Renal pelvis (tissue), 1 donor: ENCODE measurements at regions not wholly inside any gene's neighbourhood (a gene's known extent, or its start where the extent isn't known, plus 50 kb on each side); places are given as distances from the start of the nearest gene placed in this dataset.

ENCODE experiments used
- DNase-seq: peaks from one replicate; pipeline ENCODE4 v3.0.0-alpha.2; 2013

DNA sequence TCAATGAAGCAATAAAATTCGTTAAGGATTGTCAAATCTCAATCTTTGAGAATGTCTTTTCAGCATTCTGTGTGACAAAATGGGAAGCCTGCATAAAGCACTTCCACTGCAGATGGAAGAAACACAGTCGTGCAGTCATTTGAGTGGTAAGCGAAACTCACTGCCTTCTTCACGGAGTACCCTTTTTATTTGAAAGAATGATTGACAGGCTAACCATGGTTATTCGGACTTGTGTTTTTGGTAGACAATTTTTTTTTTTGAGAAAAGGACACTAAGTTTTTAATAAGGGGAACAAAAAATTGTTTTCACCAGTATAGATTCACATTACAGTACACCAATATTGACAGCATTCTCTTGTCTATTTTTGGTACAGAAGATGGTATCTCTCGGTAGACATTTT, 86.9 kb upstream of the MSX1 start:
- DNase-seq = no peak

DNA sequence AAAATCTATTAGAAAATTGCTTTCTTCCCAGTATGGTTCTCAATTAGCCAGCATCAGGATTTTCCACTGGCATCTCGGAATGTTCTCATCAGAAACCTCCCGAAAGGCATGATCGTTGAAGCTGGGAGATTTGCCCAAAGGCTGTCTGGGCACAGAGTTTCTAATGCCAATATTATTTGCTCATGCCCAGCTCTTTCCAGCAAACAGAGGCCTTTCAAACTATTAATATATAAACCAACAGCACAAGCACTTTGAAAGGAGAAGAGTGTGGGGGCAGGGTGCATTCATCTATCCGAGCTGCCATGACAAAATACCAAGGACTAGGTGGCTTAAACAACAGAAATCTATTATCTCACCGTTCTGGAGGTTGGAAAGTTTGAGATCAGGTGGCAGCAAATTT, 88.3 kb upstream of the MSX1 start:
- no peak for DNase-seq

DNA sequence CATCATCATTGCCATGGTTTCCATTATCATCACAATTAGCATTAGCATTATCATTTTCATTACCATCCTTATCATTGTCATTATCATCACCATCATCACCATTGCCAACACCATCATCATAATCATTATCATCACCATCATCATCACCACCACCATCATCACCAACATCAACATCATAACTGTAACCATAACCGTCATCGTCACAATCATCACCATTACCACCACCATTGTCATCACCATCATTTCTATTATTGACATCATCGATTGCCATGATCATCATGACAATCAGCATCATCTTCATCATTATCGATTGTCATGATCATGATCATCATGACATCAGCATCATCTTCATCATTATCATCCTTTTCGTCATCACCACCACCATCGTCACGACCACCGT, 88.9 kb upstream of the MSX1 start:
- no peak for DNase-seq

DNA sequence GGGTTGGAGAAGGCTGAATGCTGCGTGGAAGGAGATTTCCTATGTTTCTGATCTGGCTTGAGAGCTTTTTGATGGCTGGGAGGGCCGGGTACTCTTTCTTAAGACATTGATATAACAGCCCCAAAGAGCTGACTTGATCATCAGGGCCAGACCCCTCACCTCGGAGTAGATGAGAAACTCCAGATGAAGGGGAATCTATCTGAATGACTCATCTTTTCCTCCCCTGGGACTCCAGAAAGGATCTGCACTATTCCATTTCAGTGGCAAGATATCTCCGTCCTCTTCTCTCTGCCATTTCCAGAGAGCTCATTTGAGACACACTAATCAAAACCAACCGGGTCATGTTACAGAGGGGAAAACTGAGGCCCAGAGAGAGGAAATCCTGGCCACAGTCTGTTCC, 92.9 kb upstream of the MSX1 start:
- no peak for DNase-seq

DNA sequence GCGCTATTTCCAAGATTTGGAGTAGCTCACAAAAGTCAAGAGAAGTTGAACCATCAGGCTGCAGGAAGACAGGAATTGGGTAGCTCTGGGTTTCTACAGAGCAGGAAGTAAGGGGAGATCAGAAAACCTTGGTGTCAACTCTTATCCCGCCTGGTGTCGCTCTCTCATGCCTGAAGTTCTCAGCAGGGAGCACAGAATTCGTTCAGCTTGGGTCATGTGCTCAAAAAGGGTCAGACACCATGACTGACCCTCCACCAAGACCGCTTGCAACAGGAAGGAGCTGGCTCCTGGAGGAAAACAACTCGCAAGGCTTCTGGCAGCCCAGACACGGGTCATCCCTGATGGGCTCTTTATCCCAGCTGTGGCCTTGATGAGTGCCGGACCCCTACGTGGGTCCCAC, 93.7 kb upstream of the MSX1 start:
- DNase-seq = no peak

DNA sequence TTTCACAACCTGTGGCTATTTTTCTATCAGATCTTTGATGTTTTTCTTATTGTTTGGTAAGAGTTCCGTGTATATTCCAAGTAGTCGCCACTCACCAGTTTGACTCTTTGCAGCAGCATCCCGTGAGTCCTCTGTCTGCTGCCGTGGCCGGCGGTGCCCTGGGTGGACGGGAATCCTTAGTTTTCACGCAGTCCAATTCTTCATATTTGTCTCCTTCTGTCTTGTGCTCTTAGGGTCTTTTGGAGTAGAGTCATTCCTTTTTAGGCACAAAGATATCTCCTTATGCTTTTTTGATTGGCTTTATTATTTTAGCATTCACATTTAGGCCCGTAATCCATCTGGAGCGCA, 94.9 kb upstream of the MSX1 start:
- no peak for DNase-seq

DNA sequence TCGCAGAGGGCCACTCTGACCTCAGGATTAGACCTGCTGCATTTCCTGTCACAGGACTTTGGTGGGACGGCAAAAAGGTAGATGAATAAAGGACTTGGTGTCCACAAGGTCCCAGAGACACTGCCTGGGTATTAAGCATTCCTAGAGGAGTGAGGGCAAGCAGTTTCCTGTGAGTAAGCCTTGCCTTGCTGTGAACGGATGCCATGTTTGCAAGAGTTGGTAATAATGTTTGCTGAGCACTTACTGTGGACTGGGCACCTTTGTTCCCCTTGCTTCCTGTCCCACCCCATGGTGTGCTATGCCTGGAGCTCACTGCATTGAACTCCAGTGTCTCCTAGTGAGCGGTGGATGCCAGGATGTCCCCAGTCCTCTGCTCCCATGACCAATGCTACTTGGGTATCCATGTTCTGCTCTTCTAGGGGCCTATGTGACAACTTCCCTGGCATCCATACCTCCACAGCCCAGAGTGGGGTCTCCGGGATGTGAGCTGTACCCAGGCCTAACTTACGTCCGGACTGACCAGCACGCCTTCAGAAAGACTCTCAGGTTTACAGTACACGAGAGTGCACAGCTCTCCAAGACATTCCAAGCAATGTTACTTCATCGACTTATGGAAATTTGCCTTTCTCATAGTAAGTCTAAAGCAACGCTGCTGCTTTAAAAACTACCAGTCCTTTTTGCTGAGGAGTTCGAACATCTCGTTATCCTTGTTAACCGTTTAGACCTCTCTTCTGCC, 95.5 kb upstream of the MSX1 start:
- no peak for DNase-seq

DNA sequence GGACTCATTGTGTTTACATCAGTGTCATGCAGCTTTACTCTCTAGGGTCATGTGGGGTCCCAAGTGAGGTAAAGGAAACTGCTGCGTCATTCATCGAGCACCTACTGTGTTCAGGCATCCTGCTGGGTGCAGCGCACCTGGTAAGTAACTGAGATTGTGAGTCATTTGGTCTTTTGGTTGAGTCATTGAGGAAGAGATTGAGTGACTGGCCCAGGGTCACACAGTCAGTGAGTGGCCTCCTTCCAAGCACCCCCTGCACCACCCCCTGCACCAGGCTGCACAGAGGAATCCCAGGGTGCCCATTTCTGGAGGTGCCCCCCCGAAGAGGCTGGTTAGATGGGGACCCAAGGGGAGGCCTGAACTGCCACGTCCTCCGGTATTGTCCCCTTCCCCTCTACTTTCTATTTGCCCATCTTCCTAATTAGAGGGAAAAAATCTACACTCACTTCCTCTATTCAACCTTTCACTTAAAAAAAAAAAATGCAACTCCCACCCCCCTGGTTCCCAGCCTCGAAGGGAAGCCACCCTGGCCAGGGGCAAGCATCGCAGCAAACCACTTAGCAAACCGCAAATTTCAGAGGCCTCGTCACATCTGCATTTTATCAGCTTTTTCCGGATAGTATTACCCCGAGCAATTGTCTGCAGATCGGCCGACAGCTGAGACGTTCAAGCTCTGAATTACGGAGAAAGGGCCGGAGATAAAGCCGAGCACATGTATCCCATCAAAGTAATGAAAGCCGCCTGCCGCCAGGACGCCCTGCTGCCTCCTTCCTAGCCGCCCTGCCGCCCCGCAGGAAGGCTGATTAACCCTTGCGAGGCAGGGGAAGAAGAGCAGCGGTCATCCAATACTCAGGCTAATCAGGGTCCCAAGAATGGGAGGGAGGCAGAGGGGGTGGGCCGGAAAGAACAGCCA, 96.3 kb upstream of the MSX1 start:
- peak; percentile 75 for DNase-seq

DNA sequence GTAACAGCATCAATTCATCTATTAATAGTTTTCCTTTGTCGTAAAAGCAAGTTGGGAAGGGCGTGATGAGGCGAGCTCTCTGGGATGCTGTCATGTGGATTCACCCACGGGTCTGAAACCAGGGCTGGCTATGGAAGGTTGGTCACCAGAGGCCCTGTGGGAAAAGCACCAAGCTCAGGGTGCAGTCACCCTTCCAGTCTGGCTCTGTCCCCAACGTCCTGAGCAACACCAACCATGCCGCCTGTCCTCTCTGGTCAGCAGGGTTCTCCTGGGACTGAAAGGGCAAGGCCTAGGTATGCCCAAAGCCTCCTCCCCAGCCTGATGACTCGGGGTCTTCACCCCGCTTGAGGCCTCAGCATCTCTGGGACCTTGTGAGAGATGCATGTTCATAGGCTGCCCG, 97.2 kb upstream of the MSX1 start:
- no peak for DNase-seq

DNA sequence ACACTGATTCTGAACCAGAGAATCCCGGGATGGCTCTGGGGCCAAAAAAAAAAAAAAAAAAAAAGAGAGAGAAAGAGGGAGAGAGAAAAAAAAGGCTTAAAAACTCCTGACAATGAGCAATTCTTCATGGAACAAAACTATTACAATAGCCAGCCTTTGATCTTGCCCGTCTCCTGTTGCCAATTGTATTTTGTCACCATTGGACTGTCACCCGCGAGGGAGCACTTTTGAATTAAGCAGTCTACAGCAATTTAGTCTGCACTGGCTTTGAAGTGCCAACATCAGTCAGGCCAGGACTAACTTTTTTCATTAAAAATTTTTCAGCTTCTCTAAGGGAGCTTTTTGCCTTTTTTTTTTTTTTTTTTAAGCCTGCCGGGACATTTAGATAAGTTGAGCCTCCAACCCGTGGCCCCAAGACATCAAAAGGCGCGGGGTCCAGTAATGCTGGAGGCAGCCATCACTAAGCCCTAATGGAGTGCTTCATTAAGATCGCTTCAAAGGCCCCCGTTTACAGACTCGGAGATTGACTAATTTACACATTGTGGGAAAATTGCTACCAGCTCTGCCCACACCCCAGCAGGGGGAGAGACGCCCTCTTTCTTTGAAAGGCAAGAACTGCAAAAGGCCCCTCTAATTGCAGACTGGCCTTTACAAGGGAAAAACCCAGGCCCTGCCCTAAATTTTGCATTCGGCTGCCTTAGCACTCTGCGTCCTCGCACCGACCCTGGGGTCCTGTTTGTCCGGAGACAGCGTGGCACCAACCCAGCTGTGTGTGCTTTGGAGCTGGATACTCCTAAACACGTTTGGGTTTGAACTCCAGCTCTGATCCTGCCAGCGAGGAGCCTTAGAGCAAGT, 98.1 kb upstream of the MSX1 start:
- DNase-seq = peak; percentile 26

DNA sequence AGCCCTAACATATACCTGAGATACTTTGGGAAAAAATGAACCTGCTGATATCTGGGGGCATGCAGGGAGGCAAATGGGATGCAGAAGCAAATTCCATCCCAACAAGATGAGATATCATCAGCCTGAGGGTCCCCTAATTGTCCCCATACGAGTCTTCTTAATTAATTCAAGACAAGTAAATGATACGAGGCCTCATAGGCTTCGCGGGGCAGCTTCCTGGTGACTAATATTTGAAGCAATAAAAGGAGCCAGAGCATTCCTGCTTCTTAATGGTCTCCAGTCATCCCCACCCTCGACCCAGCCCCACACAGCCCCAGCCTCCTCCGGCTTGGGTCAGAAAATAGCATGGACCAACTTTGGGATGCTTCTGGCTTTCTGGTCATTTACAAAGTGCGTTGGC, 99.6 kb upstream of the MSX1 start:
- DNase-seq = no peak

DNA sequence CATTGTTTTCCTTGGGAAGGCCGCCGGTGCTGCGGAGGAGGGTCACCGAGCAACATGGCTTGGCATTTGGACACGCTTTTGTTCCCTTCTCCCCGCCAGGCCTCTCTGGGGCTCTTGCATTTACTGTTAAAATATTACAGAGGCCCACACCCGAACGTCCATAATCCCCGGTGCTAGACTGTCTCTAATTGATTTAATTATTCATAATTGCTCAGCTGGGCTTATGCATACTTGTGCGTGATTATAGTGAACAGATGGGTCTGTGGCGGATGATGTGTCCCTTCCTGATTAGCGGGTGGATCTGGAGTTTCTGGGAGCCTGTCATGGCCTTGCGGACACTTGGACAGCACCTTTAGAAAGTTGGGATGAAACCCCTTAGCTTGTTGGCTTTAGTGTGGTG, 100.2 kb upstream of the MSX1 start:
- no peak for DNase-seq

DNA sequence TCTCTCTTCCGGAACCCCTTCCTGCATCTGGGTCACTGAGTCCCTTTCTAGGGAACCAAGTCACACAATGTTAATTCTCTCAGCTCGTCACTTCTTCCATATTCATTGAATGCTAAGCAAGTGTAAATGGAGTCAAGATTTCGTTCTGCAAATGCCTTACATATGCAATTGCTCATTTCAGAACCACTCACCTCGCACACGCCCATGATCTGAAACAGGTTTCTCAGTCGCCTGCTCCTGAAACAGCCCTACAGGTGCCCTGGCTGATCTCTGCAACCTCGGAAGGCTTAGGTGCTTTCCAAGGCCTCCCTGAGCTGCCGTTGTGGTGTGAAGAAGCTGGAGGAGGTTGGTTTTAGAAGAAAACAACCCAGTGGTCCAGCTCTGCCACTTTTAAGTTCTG, 100.8 kb upstream of the MSX1 start:
- no peak for DNase-seq

DNA sequence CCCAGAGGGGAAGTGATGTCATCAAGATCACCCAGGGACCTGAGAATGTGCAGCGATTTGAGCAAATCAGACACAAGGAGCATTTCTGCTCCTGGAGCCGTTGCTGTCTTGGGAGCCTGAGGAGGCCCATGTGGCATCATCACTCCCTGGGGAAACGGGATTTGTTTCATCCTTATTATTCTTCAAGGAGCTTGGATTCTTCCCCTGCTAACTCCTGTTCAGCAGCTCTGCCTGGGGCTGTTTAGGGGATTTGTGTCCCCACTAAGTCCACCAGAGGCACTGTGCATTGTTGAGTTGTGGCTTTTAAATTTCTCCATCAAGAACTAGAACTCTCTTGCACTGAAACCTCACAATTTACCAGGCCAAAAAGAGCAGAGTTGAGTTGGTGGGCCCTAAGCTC, 104.2 kb upstream of the MSX1 start:
- no peak for DNase-seq

DNA sequence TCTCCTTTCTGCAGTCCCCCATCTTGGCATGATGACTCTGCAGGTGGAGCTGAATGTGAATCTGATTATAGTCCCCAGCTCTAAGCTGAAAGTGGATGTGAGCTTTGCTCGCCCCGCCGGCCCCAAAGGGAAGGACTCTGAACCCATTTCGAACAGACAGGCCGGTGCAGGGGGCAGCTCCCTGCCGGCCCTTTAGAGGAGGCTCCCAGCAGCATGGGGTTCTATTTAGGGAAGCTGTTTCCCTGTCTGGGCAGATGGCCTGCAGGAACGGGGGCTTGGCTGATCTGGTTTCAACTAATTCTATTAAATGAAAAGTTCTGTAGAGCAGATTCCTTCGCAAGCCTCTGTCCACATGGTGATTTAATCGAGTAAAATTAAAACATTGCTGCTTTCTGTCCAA, 104.8 kb upstream of the MSX1 start:
- DNase-seq = no peak

DNA sequence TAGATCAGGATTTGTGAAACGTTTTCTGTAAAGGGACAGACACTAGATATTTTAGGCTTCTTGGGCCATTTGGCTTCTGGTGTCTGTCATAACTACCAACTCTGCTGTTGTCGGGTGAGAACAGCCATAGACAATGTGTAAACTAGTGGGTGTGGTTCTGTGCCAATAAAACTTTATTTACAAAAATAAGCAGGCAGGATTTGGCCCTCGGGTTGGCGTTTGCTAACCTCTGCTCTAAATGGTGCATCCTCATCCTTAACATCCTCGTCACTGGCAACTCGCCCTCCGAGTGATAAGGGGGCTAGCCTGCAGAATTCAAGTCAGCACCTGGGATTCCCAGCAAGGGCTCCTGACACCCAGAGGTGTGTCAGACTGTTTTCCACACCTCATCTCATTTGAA, 105.8 kb upstream of the MSX1 start:
- no peak for DNase-seq

DNA sequence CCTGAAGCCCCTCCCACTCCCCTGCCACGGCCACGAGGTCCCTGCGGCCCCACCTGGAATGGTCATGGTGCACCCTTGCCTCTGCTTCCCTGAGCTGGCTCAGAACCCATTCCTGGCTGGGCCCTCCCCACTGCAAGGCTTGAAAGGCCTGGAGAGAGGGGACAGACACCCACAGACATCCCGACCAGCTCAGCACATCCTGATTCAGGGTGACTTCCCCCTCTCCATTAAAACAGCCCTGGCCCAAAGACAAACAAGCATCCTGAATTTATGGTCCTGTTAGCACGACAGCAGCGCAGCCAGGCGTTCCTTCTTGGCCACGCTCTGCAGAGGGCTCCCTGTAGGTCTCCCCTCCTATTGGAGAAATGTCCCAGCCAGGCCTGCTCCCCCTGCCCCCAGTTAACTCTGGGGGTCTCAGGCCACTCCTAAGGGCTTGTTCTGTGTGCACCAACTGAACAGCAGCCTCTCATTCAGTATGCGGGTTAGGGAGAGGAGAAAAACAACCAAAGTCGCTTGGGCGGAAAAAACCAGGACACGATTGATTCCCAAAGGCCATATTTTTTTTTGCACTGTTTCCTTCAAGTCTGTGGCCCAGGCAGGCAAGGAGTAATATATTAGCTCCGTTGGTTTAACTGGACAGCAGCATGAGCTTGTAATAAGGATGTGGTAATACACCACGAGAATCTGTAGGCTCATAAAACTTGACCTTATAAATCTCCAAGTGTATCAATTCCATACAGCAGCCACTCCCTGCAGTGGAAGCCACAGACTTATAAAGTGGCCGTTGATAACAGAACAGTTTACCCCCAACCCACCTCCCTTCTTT, 106.7 kb upstream of the MSX1 start:
- peak; percentile 60 for DNase-seq

DNA sequence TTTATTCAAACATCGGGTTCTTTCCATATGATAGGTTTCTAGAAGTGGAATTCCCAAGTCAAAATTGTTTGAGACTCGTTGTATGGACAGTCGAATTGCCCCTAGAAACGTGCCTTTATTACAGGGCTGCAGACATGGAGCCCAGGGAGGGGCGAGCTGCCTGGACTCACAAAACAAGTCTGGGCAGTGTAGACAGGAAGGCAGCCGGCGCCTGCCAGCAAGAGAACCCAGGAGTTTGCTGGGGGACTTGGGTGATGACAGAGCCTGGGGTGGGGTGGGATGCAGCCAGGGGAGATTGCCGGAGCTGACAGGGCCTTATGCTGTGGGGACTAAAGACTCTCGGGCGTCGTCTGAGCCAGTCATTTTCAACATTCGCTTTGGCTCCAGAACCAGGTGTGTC, 107.4 kb upstream of the MSX1 start:
- no peak for DNase-seq

DNA sequence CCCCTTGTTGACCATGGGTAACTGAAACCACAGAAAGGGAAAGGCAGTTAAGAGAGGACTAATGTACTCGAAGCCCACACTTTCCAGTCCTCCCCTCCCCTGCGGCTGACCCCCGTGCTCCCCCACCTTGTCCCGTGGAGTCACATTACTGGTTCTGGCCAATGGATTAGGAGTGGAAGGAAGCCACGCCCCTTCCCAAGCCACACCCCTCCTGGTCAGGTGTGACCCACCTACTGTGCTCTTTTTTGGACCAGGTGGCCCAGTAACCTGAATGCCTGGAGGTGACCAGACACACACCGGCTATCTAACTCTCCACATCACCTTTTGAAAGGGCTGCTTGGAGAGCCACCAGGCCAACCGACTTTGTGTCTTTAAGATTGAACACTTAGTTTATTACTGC, 109.3 kb upstream of the MSX1 start:
- no peak for DNase-seq

DNA sequence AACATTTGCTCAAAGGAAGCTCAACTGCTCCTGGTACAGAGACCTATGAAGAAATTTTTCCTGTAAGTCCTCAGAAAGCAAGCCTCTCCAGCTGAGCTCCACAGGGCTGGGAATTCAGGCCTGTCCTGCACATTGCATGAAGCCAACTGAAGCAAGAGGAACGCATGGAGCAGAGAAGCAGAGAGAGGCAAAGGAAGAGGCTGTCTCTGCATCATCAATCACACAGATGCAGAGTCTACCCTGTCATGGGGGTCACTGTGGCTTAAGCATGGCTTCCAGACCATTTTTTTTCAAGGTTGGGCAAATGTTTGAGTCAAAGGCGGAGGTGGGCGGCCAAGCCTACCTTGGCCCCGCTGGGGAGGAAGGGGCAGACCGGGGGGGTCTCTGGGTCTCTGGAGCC, 110.3 kb upstream of the MSX1 start:
- DNase-seq = no peak

DNA sequence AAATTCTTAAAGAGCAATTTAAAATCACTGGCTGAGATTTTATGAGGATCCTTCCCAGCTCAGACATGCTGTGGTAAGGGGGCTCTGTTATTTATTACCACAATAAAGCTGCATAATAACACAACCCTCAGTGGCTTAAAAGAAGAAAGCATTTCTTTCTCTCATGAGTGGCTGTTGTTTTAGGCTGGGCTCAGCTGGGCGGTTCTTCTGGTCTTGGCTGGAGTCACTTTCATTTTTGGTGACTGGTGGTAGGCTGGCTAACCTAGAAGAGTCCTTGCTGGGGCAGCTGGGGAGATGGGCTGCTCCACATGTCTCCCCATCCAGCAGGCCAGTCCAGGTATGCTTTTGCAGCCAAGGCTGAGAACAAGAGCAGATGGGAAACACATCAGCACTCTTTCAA, 113.0 kb upstream of the MSX1 start:
- no peak for DNase-seq

DNA sequence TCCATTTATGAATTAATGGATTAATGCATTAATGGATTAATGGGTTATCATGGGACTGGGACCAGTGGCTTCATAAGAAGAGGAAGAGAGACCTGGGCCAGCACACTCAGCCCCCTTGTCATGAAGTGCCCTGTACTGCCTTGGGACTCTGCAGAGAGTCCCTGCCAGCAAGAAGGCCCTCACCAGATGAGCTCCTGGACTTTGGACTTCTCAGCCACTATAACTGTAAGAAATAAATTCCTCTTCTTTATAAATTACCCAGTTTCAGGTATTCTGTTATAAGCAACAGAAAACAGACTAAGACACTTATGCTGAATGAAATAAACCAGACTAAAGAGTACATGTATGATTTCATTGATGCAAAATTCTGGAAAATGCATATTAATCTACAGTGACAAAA, 119.4 kb upstream of the MSX1 start:
- no peak for DNase-seq
